ENCODE measurements at regions not wholly inside any gene's neighbourhood (a gene's known extent, or its start where the extent isn't known, plus 50 kb on each side); places are given as distances from the start of the nearest gene placed in this dataset.
A peak's percentile ranks its signal among the peaks of the same experiment; 100 is the strongest.

GRCh38 chr1:229035748-229036082, 235.2 kb upstream of the RAB4A start:
- DNase-seq, result no peak

DNA sequence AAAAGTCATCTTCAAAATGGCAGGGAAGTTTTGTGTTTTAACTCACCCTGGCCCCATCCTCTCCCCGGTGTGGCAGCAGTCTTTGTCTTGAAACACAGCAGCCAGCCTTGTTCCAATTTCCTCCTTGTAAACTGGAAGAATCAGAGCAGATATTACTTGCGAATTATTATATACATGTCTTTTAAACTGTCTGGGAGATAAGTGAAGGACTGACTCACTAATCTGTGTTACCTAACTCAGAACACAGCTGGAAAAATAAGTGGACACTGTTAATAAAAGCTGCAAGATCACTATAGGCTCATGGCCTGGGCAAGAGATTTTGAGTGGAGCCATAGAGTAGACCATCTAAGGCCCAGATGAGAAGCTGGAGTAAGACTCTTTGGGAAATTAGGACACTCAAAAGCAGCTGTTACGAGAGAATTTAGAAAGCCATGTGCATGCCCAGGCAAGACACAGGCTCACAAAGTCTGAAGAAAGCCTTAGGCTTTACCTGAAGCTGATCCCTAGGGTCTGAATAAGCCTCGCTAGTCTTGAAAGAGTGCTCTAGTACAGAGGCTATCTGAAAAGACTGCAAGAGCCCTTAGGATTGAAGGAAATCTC, 233.0 kb upstream of the RAB4A start:
- no peak for DNase-seq

- DNase-seq, result no peak
These were observed 230.1 kb upstream of the RAB4A start for GRCh38 chr1:229040630-229041358.

- DNase-seq, result no peak
These were observed 229.0 kb upstream of the RAB4A start for GRCh38 chr1:229041946-229042345.

DNA sequence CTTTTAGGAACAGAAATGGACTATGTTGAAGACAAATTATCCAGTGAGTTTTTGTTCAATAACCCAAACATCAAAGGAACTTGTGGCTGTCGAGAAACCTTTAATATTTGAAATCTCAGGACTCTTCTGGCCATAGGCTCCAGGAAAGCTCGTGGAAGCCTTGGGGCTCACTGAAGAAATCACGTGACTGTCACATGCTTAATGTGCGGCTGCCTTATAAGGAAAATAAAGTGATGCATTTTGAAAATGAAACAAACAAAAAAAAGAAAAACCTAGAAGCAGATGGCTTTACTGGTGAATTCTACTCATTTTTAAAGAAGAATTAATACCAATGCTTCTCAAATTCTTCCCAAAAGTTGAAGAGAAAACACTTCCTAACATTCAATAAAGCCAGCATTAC, 228.4 kb upstream of the RAB4A start:
- no peak for DNase-seq

DNA sequence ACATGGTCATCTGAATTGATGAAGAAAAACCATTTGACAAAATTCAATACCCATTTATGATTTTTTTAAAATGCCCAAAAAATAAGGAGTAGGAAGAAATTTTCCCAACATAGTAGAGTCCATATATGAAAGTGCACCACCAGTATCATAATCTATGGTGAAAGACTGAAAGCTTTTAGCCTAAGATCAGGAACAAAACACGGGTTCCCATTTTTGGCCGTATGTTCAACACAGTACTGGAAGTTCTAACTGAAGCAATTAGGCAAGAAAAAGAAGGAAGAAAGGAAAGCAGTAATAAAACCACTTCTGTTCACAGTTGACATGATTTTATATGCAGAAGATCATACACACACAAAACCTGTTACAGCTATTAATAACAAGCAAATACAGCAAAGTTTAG, 227.8 kb upstream of the RAB4A start:
- no peak for DNase-seq

DNA sequence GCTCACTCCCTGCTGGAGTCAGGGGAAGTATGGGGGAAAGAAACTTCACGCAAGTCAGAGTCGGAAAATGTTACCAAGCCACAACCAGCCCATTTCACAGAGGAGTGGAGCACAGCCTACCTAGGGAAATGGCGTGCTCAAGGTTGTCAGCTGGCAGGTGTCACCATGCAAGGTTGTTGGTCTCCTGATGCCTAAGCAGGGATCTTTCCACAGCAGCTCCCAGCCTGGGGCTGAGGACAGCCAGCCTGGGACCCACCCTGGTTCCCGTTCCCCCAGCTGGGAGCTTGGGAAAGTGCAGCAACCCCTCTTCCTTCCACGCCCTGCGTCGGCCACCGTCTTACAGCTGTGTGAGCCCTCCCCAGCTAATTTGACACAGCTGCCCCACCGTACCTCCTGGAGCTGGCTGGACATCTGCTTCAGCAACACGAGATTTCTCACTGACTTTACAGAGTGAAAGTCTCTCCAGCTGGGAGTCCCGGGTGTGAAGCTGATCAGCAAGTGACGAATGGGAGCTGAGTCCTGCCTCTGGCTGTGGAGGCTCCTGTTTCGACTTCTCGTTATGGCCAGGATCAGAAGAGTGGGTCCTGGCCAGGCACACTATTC, 224.6 kb upstream of the RAB4A start:
- no peak for DNase-seq

DNA sequence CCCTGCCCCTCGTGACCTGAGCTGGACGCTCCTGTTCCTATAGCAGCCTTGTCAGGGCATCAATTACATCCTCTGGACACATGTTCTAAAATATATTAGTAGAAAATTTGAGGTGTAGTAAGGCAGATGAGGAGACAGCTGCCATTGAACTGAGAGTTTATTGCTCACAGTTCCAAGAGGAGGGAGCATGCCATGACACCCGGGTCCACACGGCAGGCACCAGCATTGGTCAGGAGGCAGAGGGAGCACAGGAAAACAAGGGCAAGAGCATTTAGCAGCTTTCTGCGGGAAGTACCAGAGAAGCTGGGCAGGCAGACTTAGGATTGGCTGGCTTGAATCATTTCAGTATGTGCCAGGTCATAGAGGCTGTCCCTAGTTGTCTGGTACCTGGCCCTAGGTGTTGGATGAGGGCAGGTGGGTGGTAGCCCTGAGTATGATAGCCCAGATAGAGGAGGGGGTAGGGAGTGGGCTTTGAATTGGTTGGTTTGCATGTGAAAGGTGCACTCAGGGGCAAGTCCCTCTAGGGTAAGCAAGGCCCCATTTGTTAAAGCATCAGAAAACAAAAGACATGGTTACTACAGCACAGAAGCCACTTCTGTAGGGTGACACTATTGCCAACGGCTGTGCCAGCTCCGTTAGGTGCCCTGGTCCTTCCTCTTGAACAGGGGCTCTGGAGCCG, 223.6 kb upstream of the RAB4A start:
- no peak for DNase-seq

- DNase-seq, result no peak
These were observed 222.9 kb upstream of the RAB4A start for GRCh38 chr1:229047840-229048620.

- no peak for DNase-seq
These were observed 222.0 kb upstream of the RAB4A start for GRCh38 chr1:229048896-229049295.

- no peak for DNase-seq
These were observed 214.9 kb upstream of the RAB4A start for GRCh38 chr1:229056046-229056445.

DNA sequence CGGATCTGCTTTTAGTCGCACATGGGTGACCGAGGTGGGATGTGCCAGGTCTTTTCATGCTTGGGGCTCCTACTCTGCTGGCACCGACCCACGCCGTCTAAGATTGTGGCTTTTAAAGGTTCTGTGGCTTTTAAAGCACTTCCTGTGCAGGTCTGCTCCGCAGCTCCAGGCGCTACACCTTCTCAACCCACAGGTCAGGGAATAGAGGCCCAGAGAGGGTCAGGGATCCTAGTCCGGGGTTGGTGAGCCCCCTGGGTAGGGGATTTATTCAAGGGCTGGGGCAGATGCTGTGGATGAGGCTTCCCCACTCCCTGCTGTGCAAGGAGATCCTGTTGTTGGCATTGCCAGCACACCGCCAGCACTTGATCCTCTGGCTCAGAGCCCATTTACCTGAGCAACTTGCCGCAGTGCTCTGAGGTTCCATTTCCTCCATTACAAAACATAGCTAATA, 212.8 kb upstream of the RAB4A start:
- peak in 5 of 6 experiments; percentile 14 to 87 (median 73) for DNase-seq

- no peak for DNase-seq
These were observed 212.2 kb upstream of the RAB4A start for GRCh38 chr1:229058729-229059128.

DNA sequence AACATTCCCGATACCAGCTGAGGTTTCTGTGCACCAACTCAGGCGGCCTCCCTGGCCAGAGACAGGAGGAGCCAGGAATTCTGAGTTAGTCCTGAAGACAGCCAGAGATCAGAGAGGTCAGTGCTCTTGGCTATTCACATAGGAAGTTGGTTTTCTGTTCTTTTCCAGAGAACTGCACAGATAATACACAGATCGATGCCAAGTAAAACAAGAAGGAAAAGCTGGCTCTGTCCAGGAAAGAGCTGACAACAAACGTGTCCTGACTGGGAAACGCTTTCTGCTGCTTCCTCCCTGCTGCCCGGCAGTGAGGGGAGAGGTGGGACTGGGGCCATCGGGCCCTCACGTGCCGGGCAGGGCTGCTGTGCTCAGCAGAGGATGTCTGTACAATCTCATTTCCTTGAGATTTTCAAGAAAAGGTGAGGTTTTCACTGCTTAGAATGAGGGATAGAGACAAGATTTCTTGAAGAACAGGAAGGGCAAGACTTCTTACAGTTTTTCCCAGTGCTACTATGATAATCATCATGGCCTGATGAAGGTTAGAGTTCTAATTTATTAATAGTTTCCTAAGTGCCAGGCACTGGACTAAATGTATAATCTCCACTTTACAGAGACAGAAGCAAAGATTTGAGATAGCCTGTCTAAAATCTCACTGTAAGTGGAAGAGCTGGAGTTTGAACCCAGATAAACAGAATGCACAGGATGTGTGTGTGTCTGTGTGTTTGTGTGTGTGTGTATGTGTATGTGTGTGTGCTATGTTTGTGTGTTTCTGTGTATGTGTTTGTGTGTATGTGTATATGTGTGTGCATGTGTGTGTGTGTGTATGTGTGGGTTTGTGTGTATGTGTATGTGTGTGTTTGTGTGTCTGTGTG, 211.0 kb upstream of the RAB4A start:
- DNase-seq, result no peak

DNA sequence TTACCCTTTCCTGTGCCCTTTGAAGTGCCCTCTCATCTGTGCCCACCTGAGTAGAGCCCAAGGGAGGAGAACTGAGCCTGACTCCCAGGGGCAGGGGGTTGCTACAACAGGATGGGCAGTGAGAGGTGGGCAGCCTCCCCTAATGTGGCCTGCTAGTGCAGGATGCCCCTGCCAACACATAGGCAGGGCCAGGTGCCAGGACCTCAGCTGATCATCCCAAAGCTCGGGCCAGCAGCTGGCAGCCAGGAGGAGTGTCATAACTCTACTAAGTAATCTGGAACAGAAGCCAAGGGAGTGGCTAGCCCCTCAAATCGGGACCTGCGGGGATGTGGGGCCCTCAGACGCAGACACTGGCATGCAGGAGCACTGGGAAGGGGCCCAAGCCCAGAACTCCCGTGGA, 208.8 kb upstream of the RAB4A start:
- DNase-seq, result no peak

DNA sequence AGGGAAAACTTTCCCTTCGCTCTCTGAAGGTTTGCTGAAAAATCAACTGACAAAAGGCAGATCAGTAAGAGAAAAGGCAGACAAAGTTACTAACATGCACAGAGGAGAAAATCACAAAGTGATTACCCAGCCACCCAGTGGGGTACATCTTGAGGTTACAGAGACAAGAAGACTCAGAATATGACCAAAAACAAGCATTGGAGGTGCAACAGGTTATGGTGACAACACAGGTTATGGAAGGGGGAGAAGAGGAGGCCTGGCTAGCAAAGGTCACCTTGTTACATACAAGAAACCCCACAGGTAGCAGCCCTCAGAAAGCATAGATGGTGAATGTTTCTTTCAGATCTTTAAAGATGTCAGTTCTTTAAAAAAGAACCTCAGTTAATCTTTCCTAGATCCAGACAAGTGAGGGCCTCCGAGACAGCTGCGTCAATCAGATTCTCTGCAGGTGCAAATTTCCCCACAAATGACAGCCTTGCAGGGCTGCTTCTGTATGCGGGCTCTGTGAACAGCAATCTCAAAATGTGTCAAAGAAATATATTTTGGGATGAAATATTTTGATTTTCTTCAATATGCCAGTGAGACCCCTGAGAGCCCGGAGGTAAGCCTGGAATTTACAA, 207.6 kb upstream of the RAB4A start:
- no peak for DNase-seq

GRCh38 chr1:229064320-229065168, 206.4 kb upstream of the RAB4A start:
- no peak for DNase-seq

DNA sequence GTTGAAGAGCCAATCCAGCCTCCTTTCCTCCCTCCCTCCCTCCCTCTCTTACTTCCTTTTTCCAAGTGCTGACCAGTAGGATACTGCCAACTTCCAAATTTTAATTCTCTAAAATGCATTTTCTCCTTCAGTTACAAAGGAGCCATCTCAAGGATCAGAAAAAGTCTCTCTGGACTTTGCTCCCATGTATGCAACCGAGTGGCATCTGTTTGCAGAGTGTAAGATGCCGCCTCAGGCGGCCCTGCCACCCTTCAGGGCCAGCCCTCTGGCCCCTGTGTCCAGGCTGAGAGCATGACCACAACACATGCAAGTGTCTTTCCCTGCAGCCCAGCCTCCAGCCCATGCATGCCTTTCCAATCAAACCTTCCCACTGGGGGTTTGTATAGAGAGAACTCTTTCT, 205.3 kb upstream of the RAB4A start:
- no peak for DNase-seq

DNA sequence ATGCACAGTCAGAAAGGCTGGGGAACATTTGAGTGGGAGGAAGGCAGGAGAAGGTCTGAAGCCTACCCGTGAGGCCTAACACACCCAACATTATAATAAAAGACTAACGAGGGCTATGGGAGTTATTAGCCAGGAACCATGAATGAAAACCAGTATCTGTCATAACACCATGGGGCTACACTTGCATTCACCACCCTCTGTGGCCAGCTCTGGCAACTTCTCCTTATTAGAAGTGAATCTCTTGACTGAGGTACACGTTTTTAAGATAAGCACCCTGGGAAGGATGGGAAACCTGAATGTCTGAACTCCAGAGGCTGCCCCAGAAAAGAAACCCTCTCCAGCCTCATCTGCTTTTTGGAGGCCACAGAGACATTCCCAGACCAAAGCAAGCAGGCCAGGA, 204.3 kb upstream of the RAB4A start:
- DNase-seq, result no peak

GRCh38 chr1:229067546-229067945, 203.4 kb upstream of the RAB4A start:
- DNase-seq, result no peak
